DMS153 (cell line): ENCODE measurements at regions not wholly inside any gene's neighbourhood (a gene's known extent, or its start where the extent isn't known, plus 50 kb on each side); places are given as distances from the start of the nearest gene placed in this dataset.

Source experiments
- DNase-seq: peaks from one replicate; lab custom pipeline; 2025; lab: John Stamatoyannopoulos, UW

DNA sequence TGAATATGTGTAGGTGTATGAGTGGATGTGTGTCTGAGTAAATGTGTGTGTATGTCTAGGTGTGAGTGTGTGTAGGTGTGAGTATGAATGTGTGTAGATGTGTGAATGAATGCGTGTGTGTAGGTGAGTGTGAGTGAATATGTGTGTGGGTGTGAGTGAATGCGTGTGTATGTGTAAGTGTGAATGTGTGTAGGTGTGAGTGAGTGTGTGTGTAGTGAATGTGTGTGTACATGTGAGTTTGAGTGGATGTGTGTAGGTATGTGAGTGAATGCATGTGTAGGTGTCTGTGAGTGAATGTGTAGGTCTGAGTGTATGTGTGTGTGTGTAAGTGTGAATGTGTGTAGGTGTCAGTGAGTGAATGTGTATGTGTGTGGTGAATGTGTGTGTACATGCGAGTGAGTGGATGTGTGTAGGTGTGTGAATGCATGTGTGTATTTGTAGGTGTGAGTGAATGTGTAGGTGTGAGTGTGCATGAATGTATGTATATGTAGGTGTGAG lies 201.0 kb upstream of the ZNF536 start:
- no peak for DNase-seq

DNA sequence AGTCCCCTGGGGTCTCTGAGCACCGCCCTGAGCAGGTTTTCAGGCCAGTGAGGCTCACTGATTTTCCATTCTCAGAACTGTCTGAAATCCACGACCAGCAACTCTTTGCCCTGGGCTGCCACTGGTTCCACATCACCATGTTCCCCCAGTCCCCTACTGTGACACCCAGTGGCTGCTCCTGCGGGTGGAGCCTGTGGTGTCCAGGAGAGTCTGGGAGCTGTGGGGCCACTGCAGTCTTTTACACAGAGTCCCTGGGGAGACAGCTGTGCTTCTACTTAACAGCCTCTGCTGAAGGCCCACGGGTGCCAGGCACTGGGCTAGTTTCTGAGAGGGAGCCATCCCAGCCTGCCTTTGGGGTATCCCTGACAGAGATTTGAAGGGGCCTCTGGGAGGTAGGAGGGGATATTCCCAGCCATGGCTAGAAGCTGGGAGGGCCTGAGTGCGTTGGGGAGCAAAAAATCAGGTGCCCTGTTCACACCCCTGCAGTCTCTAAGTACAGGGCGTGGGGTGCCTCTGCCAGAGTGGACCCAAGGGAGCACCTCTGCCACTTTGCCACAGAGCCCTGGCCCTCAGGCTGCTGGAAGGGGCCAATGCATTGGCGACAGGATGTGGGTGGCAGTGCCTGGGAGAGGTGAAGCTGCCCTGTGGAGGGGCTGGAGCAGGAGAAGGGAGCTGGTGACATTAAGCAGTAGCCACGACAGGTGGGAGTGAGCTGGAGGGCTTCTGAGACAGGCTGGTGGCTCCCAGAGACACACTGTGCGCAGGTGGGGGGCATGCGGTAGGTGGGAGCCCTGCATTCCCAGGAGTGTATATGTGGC lies 200.2 kb upstream of the ZNF536 start:
- DNase-seq, result no peak

DNA sequence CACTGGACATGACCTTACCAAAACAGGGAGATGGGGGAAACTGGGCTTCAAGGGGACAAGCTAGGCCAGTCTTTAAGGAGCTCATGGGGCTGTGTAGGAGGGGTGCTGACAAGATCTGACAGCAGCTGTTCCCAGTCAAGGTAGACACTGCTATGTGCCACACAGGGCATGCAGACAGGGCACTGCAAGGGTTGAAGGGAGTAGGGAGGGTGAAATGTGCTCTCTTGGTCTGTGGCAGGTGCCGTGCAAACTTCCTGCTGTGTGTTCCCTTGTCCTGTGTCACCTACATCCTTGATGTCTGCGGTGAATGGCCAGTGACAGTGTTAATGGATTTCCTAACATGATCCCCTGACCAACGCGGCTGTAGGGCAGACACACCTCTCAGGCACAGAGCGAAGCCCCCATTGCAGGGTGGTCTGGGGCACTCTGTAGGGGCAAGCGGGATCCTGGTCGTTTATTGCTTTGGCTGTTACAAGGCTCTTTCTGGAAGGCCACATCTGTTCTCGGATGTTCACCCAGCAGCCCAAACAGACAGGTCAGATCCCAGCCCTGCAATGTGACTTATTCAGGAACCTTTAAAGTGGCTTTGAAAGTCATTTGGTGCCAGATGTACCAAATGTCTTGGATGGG lies 199.5 kb upstream of the ZNF536 start:
- DNase-seq, result no peak

DNA sequence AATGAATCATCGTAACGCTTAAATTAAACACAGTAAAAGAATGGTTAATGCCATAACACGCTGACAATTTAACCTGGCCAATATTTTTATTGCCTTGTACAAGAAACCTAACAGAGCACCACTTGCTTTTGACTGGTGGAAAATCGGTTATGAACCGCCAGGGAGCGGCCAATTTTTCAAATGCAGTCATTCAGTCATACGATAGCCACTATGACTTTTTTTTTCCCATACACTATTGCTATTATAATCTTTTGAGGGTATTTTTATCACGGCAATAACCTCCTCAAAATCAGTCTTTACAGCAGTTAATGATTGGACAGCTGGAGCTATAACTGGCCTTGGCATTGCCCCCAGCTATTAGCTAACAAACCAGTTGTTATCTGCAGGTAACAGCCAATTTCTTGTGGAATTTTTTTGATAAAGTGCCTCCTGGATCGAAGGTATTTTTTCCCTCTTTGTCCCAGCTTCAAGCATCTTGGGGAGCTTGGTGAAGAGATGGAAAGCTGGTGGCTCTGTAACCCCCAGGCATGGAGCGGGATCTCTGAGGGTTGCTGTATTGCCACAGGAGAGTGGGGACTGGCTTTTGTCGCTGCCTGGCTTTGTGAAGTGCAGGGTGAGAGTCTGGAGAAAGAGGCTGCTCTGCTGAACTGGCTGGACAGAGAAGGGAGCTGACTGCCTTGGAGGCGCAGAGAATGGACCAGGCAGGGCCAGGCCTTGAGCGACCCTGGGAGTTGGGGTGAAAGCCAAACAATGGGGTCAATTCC lies 198.4 kb upstream of the ZNF536 start:
- no peak for DNase-seq

DNA sequence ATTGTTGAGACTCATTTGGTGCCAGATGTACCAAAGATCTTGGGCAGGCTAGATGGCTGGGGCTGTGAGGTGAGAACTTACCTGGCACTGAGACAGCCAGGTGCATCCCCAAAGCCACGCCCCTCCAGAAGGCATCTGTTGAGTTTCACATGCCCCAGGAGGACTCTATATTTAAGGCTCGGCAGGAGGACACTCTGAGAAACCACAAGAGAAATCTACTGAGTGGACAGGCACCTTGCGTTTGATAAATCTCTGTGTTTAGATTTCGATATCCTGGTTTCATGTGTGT lies 197.9 kb upstream of the ZNF536 start:
- DNase-seq, result no peak

DNA sequence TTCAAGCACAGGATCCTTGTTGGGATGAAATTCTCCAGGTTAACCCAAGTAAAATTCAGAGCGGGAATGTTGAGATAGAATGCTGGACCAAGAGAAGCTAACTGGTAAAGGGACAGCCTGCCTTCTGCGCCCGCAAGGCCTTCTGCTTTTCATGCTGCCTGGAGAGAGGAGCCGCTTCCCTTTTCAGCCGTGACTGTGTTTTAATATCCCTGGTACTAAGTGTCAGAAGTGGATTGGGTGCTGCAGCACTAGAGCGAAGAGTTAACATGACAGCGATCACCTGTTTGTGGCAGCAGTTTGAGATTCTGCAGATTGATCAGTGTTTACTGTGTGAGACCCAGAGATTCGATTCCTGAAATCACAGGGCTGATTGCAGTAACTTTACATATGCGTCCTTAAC lies 197.4 kb upstream of the ZNF536 start:
- no peak for DNase-seq

DNA sequence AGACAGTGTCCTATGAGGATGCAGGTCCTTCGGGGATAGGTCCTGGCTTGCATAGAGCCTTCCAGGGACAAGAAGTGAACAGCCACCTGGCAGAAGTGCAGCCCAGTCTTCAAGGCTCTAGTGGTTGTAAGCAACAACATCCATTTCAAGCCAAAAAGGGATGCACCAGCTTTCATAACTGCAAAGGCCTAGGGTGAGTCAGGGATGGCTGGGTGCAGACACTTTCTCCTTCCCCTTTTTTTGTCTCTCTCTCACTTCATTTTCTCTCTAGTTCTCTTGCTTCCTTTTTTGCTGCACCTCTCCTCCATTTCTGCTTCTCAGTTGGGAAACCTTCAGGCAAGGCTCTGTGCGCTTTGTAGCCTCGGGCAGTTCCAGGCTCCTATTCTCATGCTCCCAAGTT lies 196.2 kb upstream of the ZNF536 start:
- no peak for DNase-seq

DNA sequence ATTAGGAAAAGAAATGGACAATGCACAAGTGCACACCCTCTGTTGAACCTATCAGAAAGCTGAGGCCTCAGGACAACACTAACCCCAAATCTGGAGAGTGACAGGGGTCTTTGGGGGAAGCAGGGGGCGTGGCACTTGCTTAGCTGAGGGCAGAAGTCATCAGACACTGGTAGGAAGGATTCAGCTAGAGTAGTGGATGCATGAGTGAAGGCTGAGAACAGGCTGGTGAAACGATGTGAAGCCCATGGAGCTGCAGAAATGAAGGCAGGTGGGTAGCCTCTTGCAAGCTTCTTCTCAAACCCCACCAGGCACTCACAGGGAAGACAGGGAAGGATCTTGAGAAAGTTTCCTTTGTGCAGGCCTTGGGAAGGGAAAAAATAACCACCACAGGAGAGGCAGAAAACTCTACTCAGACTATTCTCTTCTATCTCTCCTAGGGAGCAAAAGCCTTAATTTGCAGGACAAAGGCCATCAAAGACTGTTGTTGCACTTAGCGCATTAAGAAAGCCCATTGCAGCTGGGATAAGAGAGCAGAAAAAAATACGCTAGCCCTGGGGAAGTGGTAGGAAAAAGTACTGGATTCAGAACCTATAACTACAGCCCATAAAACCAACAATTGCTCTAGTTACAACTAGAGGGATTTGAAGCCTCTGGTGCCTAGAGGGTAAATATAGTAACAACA lies 193.3 kb upstream of the ZNF536 start:
- DNase-seq, result no peak

DNA sequence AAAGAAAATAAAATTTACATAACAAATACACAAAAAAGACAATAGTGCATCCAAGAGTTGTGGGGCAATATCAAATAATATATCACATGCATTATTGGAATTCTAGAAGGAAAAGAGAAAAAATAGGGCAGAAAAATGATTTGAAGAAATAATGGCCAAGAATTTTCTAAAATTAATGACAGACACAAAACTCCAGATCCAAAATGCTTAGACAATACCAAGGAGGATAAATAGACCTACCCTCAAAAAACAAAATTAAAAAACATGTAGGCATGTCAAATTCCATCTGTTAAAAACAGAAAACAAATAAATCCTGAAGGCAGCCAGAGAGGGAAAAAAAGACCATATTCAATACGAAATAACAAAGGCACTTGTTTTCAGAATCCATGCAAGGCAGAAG lies 191.5 kb upstream of the ZNF536 start:
- DNase-seq, result no peak

DNA sequence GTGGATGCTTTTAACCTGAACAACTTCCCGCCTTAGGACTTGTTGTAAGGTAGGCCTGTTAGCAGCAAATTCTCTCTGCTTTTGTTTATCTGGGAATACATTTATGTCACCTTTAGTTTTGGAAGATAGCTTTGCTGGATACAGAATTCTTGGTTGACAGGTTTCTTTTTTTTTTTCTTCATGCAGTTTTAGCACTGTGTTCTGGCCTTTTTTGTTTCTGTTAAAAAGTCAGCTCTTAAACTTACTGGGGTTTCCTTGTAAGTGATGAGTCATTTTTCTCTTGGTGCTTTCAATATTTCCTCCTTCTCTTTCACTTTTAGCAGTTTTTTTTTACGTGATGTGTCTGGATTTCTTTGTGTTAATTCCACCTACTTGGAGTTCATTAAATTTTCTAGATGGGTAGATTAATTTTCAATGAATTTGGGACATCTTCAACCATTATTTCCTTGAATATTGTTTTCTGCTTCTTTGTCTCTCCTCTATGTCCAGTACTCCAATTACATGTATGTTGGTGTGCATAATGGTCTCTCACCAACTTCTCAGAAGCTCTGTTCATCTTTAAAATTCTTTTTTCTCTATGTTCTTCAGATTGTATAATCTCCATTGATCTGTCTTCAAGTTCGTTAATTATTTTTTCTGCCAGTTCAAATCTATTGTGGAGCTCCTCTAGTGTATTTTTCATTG lies 188.2 kb upstream of the ZNF536 start:
- DNase-seq, result no peak

DNA sequence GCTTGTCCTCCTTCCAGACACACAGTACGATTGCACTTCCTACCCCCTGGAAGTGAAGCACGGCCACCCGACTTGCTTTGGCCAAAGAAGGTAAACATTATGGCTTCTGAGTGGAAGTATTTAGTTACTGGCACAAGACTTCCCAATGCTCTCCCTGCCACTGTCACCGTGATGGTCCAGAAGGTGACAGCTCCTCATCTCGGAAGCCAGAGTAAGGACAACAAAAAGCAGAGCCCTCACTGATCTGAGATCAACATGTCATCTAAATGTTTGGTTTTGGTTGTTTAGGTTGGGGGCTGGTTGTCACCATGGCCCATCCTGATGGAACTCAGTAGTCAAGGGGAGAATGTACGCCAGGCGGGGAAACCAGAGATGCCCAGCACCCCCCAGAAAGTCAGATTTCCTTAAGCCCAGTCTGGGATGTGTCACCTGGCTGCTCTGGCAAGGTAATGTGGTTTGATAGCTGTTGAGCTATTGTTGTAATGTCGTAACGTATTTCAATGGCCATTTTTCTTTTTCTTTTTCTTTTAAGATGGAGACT lies 170.1 kb upstream of the ZNF536 start:
- DNase-seq, result no peak

DNA sequence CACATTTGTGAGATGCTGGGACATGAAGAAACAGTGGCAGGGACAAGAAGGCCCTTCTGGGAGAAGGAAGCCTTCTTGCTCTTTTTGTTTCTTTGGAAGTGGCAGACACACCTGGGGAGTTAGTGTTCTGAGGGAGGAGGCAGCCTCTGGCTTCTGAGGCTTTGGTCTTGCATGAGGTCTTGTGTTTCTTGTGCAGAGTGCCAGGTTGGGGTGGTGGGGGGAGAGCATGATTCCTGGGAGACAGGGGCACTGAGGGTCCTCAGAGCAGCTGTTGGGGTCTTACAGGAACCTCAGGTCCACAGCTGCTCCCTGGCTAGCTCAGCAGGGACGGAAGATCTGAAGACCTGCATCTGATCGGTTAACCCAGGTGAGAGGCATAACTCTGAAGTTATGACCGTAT lies 167.5 kb upstream of the ZNF536 start:
- no peak for DNase-seq

DNA sequence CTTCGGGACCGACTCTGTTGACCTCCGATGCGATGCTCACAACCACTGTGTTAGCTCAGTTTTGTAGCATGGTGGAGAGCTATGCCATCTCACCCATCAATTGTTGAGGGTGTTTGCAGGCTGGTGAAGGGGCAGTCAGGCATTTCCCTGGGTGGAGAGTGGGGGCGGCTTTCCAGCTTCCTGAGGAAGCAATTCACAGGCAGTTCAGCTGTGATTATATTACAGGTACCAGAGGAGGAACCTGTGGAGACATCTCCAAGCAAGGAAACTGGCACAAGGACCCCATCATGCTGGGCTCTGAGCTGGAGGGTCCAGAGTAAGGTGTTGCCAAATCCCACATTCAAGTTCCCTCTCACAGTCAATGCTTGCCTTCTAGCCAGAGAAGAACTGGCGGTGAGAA lies 166.0 kb upstream of the ZNF536 start:
- DNase-seq, result no peak

DNA sequence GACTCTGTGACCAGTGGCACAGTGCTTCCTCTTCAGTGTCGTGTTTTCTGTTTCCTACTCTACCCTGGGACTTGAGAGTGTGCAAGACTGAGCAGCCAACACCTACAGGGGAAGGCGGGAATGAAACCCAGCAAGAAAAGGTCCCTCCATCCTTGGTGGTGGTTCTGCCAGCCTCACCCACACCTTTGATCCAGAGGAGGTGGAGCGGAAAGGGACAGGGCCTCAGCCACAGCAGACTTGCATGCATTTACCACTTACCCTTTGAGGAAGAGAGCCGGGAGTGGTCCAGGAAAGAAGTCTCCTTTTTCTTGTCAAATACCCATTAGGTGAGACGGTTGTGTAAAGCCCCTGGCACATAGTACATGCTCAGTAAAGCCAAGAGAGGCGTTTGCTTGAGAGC lies 164.8 kb upstream of the ZNF536 start:
- DNase-seq, result no peak

DNA sequence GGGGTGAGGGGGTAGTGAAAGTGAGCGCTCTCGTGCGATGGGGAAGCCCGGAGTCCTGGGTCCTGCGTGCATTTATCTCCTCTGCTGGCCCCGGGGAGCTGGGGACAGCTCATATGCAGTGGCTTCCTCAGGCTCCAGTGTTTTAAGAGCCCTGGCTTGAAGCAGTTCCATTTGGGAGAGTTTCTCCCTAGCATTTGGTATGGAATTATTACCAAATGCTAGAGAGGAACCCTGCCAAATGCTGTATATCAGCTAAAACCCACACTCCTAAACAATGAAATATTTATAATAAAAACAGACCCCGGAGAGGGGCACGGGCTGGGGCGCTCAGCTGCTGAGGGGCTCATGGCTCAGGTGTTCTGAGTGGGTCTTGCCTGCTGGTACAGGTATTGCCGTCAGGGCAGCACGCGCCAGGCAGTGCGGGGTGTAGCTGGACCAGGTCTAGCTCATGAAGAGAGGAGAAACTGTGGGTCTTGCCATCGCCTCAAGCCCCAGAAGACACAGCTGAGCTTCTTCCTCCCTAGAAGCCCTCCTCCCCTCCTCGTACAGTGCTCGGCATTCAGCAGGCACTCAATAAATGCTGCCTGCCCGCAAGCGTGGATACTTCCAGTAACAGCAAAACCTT lies 163.6 kb upstream of the ZNF536 start:
- no peak for DNase-seq

DNA sequence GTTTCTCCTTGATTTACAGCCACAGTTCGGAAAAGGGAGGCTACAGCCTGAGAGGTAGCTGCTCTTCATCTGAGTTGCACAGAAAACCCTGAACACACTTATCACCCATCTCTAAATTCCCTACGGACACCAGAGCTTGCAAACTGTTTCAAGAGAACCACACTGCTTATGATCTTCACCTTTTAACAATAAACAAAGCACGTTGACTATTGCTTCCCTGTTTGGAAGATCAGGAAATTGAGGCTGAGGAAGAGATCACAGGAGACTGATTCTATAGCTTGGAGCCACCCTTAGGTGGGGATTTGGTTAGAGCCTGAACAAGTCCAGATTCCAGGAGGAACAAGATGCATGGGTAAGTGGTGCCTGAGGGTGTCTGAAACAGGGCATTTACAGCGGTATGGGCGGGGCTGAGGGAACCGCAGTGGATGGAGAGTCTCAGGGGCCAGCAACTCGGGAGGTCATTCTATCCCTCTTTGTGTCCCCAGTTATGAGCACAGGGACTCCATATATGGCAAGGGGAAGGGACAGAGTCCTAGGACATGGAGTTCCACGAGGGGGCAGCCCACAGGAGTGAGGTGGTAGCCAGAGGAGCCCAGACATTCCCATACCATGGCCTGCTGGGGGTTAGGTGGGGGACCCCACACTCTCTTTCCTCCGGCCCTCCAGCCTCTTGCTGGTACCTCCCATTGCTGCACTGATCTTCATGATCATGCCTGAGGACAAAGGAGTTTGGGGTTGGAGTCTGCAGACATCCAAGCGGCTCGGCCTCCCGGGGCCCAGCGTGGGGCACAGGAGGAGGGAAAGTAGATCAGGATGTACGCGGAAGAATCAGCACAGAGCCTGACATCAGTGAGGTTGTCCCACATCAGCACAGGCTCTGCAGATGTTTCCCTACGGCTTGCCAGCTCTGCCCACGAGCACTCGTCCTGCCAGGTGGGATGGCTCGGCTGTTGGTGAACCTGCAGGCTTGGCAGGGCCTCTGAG lies 162.3 kb upstream of the ZNF536 start:
- no peak for DNase-seq

DNA sequence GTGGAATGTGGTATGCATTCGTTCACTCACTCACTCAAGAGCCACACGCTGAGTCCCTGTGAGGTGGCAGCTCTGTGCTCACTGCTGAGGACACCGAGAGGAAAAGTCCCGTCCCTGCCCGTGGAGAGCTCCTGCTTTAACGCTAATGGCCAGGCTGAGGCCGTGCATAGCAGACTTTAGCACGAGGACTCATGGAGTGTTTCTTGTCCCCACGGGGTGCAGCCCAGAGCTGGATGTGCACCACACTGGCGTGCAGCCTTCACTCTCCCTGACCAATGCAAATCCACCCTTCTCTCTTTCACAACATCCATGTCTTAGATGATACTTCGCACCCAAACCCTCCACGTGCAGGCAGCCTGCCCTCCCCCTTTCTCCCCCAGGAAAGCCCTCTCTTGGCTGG lies 159.6 kb upstream of the ZNF536 start:
- DNase-seq, result no peak

DNA sequence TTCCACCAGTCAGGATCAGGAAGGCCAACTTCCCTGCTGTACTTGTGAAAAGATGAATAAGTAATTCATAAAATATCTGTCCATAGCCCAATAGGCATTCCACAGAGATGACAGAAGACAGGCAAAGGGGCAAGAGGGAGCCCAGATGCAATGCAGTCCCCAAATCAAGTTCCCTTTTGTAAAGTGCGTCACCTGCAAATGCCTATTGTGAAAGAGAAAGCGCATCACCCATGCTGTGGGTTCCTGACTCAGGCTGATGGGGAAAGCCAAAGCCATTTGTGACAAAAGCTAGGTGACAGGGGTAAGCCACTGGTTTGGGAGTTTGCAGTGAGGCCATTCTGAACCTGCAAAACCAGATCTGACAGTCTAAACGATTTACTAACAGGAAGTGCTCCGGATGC lies 157.5 kb upstream of the ZNF536 start:
- no peak for DNase-seq

DNA sequence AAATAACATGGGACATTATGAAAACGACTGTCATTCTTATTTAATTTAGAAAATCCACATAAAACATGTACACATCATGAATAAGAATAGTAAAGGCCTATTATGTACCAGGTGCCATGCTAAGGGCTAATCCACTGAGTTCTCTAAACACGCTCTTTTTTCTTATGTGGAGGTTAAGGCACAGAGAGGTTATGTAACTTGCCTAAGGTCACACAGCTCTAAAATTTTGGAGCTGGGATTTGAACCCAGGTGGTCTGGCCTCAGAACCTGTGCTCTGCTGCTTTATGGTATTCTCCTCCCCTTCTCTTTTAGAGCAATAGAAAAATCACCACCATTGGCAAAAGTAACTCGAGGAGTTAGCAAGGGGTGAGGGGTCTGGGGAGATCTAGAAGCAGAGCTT lies 156.9 kb upstream of the ZNF536 start:
- DNase-seq, result no peak

DNA sequence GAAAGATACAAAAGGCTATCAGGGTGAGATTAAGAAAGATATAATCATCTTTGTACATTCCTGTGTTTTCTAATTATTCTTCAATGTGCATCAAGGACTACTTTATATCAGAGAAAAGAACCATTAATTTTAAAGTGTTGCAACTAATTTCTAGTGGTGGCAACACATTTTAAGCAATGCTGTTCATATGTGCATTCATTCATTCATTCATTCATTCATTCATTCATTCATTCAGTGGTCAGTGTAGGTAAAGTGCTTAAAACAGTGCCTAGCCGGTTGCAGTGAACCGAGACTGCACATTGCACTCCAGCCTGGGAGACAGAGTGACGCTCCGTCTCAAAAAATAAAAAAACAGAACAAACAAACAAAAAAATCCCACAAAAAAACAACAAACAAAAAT lies 155.7 kb upstream of the ZNF536 start:
- DNase-seq, result no peak
